ENCODE measurements at regions not wholly inside any gene's neighbourhood (a gene's known extent, or its start where the extent isn't known, plus 50 kb on each side); places are given as distances from the start of the nearest gene placed in this dataset.
"Not testable (repeated sequence)": the region's sequence is repeated elsewhere in the genome, so short reads cannot be mapped to it uniquely, and the experiment has no call there.

DNA sequence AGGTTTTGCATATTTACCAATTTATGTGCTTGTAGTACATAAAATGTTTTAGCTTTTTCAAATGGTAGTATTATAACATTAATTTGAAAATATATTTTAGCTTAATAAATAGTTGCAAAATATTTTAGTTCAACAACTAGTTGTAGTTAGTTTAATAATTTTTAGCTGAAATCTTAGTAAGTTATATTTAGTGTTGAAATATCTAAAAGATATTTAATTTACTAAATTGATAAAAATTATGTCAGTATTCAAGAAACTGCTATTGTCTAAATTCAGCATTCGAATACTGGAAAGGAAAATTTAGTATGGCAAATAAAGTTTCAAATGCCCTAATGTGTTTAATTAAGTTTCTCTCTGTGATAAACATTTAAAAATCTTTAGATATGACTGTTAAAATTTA is 754.5 kb upstream of the MIR17HG start:
- no peak for ATAC-seq (replicated peaks)
- H3K9me3 Mint-ChIP-seq: peaks cover 9% of the 10 kb centered on the region

DNA sequence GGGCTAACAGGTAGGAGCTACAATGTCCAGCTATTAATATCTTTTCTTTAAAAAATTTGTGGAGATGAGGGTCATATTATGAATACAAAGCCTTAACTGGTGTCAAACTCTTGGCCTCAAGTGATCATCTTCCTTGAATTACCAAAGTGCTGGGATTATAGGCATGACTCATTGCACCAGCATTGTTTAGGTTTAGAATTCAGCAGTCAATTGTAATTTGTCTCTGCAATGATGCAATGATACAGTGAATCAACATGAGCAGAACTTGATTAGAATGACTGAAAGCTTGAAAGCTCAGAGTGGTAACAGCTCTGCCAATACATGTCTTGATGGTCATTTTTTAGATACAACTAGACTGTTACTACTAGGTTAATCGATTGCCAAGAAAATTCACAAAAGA is 752.8 kb upstream of the MIR17HG start:
- Mint-ChIP-seq H3K9me3 (peaks cover 3% of the 10 kb centered on the region), H3K36me3 (ENCODE audit: low read depth) (no peaks in the 10 kb centered on the region), H3K4me3 (no peak overlapping the region), H3K4me1 (no peaks in the 10 kb centered on the region), H3K27me3 (no peaks in the 10 kb centered on the region), H3K27ac (no peak overlapping the region)
- ATAC-seq (replicated peaks): no peak

More for the DNA sequence above, 754.5 kb upstream of the MIR17HG start:
- Mint-ChIP-seq H3K27ac (no peak overlapping the region), H3K36me3 (ENCODE audit: low read depth) (no peaks in the 10 kb centered on the region), H3K27me3 (no peaks in the 10 kb centered on the region), H3K4me1 (no peaks in the 10 kb centered on the region), H3K4me3 (no peak overlapping the region)

- Mint-ChIP-seq H3K27ac (no peak overlapping the region), H3K4me1 (no peaks in the 10 kb centered on the region), H3K9me3 (peaks cover 10% of the 10 kb centered on the region), H3K4me3 (no peak overlapping the region), H3K36me3 (ENCODE audit: low read depth) (no peaks in the 10 kb centered on the region), H3K27me3 (no peaks in the 10 kb centered on the region)
- no peak for ATAC-seq (replicated peaks)
Measured at GRCh38 chr13:90605664-90606063, 741.8 kb upstream of the MIR17HG start.

DNA sequence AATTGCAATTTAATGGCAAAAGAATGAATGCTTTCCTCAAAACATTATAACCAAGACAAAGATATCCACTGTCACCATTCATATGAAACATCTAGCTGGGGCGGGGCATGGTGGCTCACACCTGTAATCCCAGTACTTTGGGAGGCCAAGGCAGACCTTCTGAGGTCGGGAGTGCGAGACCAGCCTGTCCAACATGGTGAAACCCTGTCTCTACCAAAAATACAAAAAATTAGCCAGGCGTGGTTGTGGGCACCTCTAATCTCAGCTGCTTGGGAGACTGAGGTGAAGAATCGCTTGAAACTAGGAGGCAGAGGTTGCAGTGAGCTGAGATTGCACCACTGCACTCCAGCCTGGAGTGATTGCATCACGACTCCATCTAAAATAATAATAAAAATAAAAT is 740.6 kb upstream of the MIR17HG start:
- not testable (repeated sequence) for H3K4me3 Mint-ChIP-seq; H3K27ac Mint-ChIP-seq; ATAC-seq (replicated peaks); H3K4me1 Mint-ChIP-seq; H3K27me3 Mint-ChIP-seq; H3K9me3 Mint-ChIP-seq; H3K36me3 Mint-ChIP-seq (ENCODE audit: low read depth)

GRCh38 chr13:90612391-90612790 is 735.1 kb upstream of the MIR17HG start:
- no peaks in the 10 kb centered on the region for H3K4me1 Mint-ChIP-seq
- no peaks in the 10 kb centered on the region for H3K27me3 Mint-ChIP-seq
- no peak for ATAC-seq (replicated peaks)
- no peak overlapping the region for H3K4me3 Mint-ChIP-seq
- H3K36me3 Mint-ChIP-seq (ENCODE audit: low read depth): no peaks in the 10 kb centered on the region
- H3K27ac Mint-ChIP-seq: no peak overlapping the region
- peaks cover 10% of the 10 kb centered on the region for H3K9me3 Mint-ChIP-seq

GRCh38 chr13:90613076-90613795 is 734.3 kb upstream of the MIR17HG start:
- H3K4me3 Mint-ChIP-seq: no peak overlapping the region
- H3K4me1 Mint-ChIP-seq: no peaks in the 10 kb centered on the region
- no peaks in the 10 kb centered on the region for H3K36me3 Mint-ChIP-seq (ENCODE audit: low read depth)
- no peak for ATAC-seq (replicated peaks)
- H3K9me3 Mint-ChIP-seq: peaks cover 10% of the 10 kb centered on the region
- no peak overlapping the region for H3K27ac Mint-ChIP-seq
- no peaks in the 10 kb centered on the region for H3K27me3 Mint-ChIP-seq

GRCh38 chr13:90615236-90615635 is 732.3 kb upstream of the MIR17HG start:
- Mint-ChIP-seq H3K4me3 (no peak overlapping the region), H3K27me3 (no peaks in the 10 kb centered on the region), H3K9me3 (peaks cover 10% of the 10 kb centered on the region), H3K27ac (no peak overlapping the region), H3K4me1 (no peaks in the 10 kb centered on the region), H3K36me3 (ENCODE audit: low read depth) (no peaks in the 10 kb centered on the region)
- ATAC-seq (replicated peaks): no peak

DNA sequence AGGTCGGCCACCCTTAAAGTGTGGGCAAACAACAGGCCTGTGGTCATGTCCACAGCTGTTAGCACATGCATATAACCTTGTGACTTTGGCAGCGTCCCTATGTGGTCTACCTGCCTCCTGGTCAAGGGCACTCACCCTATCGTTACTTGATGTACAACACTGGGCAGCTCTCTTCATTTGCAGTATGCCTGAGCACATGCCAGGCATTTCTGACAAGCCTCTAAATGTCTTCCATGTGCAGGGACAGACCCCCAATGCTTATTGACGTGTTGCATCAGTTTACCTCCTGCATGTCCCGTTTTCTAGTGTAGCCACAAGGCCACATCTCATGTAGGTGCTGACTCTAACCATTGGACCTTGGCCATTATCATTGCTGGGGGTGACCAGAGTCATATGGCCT is 731.7 kb upstream of the MIR17HG start:
- Mint-ChIP-seq H3K36me3 (ENCODE audit: low read depth) (no peaks in the 10 kb centered on the region), H3K27me3 (no peaks in the 10 kb centered on the region), H3K4me3 (no peak overlapping the region), H3K27ac (no peak overlapping the region), H3K9me3 (peaks cover 10% of the 10 kb centered on the region), H3K4me1 (no peaks in the 10 kb centered on the region)
- no peak for ATAC-seq (replicated peaks)

- Mint-ChIP-seq H3K36me3 (ENCODE audit: low read depth) (no peaks in the 10 kb centered on the region), H3K27ac (no peak overlapping the region), H3K9me3 (peaks cover 10% of the 10 kb centered on the region), H3K4me3 (no peak overlapping the region), H3K27me3 (no peaks in the 10 kb centered on the region), H3K4me1 (no peaks in the 10 kb centered on the region)
- no peak for ATAC-seq (replicated peaks)
Measured at GRCh38 chr13:90618133-90618532, 729.4 kb upstream of the MIR17HG start.

DNA sequence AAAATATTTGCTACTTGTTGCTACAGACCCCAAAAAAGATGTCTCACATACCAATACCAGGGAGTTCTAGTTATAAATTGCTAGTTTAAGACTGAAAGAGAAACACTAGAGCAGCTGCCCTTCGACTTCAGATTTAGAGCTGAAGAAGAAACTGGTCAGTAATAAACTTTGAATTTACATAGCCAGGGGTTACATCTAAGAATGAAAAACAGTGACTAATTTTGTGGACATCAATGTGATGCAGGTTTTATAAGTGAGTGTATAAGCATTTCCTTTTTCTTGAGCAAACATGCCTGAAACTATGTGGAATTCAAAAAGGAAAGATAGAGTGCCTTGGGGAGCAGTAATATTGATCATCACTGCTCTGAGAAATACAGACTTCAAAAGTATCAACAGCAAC is 724.9 kb upstream of the MIR17HG start:
- H3K4me3 Mint-ChIP-seq: no peak overlapping the region
- no peaks in the 10 kb centered on the region for H3K36me3 Mint-ChIP-seq (ENCODE audit: low read depth)
- no peaks in the 10 kb centered on the region for H3K9me3 Mint-ChIP-seq
- H3K27me3 Mint-ChIP-seq: no peaks in the 10 kb centered on the region
- no peak for ATAC-seq (replicated peaks)
- H3K27ac Mint-ChIP-seq: no peak overlapping the region
- H3K4me1 Mint-ChIP-seq: no peaks in the 10 kb centered on the region

GRCh38 chr13:90623318-90624011 is 724.0 kb upstream of the MIR17HG start:
- ATAC-seq (replicated peaks): no peak
- Mint-ChIP-seq H3K9me3 (no peaks in the 10 kb centered on the region), H3K27me3 (no peaks in the 10 kb centered on the region), H3K4me3 (no peak overlapping the region), H3K4me1 (no peaks in the 10 kb centered on the region), H3K27ac (no peak overlapping the region), H3K36me3 (ENCODE audit: low read depth) (no peaks in the 10 kb centered on the region)

DNA sequence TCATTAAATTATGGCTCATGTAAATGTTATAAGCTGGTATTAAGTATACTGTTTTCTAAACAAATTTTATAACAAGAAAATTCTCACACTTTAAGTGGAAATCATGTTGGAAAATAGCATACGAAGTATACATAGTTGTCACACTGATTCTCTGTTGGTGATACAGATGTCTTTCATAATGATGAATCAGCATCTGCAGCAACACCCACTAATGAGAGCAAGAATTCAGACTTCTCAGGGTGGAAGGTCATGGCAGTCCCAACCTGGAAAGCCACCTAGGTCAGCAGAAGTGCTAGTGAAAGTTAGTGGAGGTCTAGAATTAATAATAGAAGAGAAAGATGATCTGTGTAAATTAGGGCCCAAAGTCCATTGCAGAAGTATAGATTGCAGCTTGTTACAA is 719.7 kb upstream of the MIR17HG start:
- Mint-ChIP-seq H3K9me3 (peaks cover 4% of the 10 kb centered on the region), H3K27me3 (no peaks in the 10 kb centered on the region), H3K4me3 (no peak overlapping the region)

DNA sequence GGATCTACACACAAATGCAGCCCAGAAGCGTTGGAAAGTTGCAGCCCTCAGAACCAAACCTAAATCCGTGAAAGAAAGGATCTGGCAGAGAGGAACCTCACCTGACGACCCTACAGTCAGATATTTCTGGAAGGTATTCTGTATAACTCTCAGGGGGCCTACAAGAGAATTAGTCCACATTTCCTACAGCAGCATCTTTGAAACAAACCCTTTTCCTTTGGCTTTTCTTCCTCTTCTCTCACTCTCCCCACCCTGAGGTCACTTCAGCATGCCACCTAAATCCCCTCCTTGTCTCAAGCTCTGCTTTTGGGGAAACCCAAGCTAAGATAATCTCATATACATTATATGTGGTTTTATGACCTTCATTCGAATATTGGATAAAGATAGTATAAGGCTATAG is 719.0 kb upstream of the MIR17HG start:
- no peak for ATAC-seq (replicated peaks)
- Mint-ChIP-seq H3K27ac (no peak overlapping the region), H3K4me3 (no peak overlapping the region), H3K4me1 (no peaks in the 10 kb centered on the region), H3K9me3 (peaks cover 5% of the 10 kb centered on the region), H3K27me3 (no peaks in the 10 kb centered on the region), H3K36me3 (ENCODE audit: low read depth) (no peaks in the 10 kb centered on the region)

More for the DNA sequence above, 719.7 kb upstream of the MIR17HG start:
- ATAC-seq (replicated peaks): no peak
- H3K4me1 Mint-ChIP-seq: no peaks in the 10 kb centered on the region
- no peaks in the 10 kb centered on the region for H3K36me3 Mint-ChIP-seq (ENCODE audit: low read depth)
- no peak overlapping the region for H3K27ac Mint-ChIP-seq

DNA sequence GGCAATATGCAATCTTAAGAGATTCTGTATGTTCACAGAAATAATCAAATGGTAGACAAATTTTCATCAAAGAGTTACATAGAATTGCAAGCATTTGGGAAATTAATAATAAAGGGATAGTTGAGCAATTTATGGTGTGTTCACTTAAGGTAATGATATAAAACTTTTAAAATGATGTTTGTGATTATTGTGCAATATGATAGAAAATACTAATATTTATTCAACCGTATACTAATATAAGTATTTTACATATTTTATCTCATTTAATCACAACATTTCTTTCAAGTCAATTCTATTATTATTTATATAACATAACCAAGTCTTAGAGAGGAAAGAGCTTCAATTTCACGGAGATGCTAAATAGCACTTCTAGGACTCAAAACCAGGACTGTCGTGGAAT is 716.8 kb upstream of the MIR17HG start:
- no peak overlapping the region for H3K27ac Mint-ChIP-seq
- H3K4me3 Mint-ChIP-seq: no peak overlapping the region
- peaks cover 8% of the 10 kb centered on the region for H3K9me3 Mint-ChIP-seq
- H3K27me3 Mint-ChIP-seq: no peaks in the 10 kb centered on the region
- H3K4me1 Mint-ChIP-seq: no peaks in the 10 kb centered on the region
- H3K36me3 Mint-ChIP-seq (ENCODE audit: low read depth): no peaks in the 10 kb centered on the region
- ATAC-seq (replicated peaks): no peak

- H3K9me3 Mint-ChIP-seq: peaks cover 12% of the 10 kb centered on the region
- no peak overlapping the region for H3K4me3 Mint-ChIP-seq
- no peaks in the 10 kb centered on the region for H3K27me3 Mint-ChIP-seq
- H3K36me3 Mint-ChIP-seq (ENCODE audit: low read depth): no peaks in the 10 kb centered on the region
- no peak overlapping the region for H3K27ac Mint-ChIP-seq
- no peak for ATAC-seq (replicated peaks)
- no peaks in the 10 kb centered on the region for H3K4me1 Mint-ChIP-seq
Measured at GRCh38 chr13:90632184-90632583, 715.3 kb upstream of the MIR17HG start.

Measured in activated T-helper 17 cell treated with anti-CD3 and anti-CD28 coated beads, Interleukin-2, amount 50 U/mL, for 72 hours (primary cell).